ENCODE measurements at regions not wholly inside any gene's neighbourhood (a gene's known extent, or its start where the extent isn't known, plus 50 kb on each side); places are given as distances from the start of the nearest gene placed in this dataset.

DNA sequence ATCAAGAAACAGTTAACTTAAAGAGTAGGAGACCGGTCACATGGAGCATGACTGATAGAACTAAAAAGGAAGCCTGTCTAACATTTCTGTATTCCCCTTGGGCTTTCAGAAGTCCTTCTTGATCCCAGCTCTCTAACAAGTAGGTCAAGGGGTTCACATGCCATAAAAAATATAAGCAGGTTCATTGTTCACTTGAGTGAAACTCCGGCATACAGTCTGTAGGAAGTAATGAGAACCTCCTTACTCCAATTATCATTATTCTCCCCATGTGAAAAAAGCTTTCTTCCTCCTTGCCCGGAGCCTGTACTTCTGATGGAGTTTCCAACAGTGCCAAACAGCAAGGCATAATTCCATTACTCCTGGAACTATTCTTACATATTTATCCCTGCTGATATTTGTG lies 242.8 kb upstream of the CNTN4 start (continued):
- TF ChIP-seq, protein P1, sequence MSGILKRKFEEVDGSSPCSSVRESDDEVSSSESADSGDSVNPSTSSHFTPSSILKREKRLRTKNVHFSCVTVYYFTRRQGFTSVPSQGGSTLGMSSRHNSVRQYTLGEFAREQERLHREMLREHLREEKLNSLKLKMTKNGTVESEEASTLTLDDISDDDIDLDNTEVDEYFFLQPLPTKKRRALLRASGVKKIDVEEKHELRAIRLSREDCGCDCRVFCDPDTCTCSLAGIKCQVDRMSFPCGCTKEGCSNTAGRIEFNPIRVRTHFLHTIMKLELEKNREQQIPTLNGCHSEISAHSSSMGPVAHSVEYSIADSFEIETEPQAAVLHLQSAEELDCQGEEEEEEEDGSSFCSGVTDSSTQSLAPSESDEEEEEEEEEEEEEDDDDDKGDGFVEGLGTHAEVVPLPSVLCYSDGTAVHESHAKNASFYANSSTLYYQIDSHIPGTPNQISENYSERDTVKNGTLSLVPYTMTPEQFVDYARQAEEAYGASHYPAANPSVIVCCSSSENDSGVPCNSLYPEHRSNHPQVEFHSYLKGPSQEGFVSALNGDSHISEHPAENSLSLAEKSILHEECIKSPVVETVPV (CRISPR knock-in tag; IDR thresholded peaks at IDR 0.05), result no peak
- no peak for TF ChIP-seq RARB (CRISPR knock-in tag; IDR thresholded peaks at IDR 0.05)
- TF ChIP-seq ZNF565 (CRISPR knock-in tag; conservative IDR thresholded peaks at IDR 0.05; ENCODE audit: low read depth), result no peak

DNA sequence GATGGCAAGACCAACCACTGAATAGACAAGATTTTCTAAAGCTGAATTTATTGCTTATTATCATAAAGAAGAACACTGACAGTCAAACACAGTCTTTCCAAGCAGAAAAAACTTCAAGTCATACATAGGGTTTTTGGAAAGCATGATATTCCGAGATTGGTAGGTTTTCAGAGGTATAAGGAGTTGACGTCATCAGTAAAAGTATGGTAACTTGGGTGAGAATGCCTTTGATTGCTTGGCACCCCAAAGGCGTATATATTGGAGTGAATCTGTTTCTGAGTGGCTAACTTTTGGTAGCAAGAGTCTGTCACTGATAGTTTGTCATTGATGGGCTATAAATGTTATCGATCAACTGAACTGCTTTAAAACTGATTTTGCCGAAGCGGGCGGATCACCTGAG lies 227.9 kb upstream of the CNTN4 start:
- TF ChIP-seq ZNF70 (CRISPR knock-in tag; IDR thresholded peaks at IDR 0.05) (no peak), RARB (CRISPR knock-in tag; IDR thresholded peaks at IDR 0.05) (no peak), ZFP3 (CRISPR knock-in tag; IDR thresholded peaks at IDR 0.05) (no peak), SNAI2 (CRISPR knock-in tag; IDR thresholded peaks at IDR 0.05) (no peak), ESRRG (CRISPR knock-in tag; IDR thresholded peaks at IDR 0.05) (no peak), GLIS3 (CRISPR knock-in tag; IDR thresholded peaks at IDR 0.05) (no peak), ZNF565 (CRISPR knock-in tag; conservative IDR thresholded peaks at IDR 0.05; ENCODE audit: low read depth) (no peak), TOX (CRISPR knock-in tag; IDR thresholded peaks at IDR 0.05; ENCODE audit: borderline replicate concordance) (no peak), PPARA (CRISPR knock-in tag; IDR thresholded peaks at IDR 0.05; ENCODE audit: borderline replicate concordance) (no peak), BACH2 (CRISPR knock-in tag; IDR thresholded peaks at IDR 0.05; ENCODE audit: borderline replicate concordance) (no peak), OSR1 (CRISPR knock-in tag; IDR thresholded peaks at IDR 0.05) (no peak), ARNTL (CRISPR knock-in tag; IDR thresholded peaks at IDR 0.05; ENCODE audit: borderline replicate concordance, low read depth) (no peak), TCF4 (CRISPR knock-in tag; IDR thresholded peaks at IDR 0.05; ENCODE audit: borderline replicate concordance) (no peak), ZFP30 (CRISPR knock-in tag; IDR thresholded peaks at IDR 0.05) (no peak), CSDC2 (CRISPR knock-in tag; IDR thresholded peaks at IDR 0.05) (no peak)
- TF ChIP-seq, protein P2, sequence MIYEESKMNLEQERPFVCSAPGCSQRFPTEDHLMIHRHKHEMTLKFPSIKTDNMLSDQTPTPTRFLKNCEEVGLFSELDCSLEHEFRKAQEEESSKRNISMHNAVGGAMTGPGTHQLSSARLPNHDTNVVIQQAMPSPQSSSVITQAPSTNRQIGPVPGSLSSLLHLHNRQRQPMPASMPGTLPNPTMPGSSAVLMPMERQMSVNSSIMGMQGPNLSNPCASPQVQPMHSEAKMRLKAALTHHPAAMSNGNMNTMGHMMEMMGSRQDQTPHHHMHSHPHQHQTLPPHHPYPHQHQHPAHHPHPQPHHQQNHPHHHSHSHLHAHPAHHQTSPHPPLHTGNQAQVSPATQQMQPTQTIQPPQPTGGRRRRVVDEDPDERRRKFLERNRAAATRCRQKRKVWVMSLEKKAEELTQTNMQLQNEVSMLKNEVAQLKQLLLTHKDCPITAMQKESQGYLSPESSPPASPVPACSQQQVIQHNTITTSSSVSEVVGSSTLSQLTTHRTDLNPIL (CRISPR knock-in tag; IDR thresholded peaks at IDR 0.05; ENCODE audit: low read depth), result no peak
- TF ChIP-seq, protein P1 (CRISPR knock-in tag; IDR thresholded peaks at IDR 0.05), result no peak
- TF ChIP-seq, protein P3, sequence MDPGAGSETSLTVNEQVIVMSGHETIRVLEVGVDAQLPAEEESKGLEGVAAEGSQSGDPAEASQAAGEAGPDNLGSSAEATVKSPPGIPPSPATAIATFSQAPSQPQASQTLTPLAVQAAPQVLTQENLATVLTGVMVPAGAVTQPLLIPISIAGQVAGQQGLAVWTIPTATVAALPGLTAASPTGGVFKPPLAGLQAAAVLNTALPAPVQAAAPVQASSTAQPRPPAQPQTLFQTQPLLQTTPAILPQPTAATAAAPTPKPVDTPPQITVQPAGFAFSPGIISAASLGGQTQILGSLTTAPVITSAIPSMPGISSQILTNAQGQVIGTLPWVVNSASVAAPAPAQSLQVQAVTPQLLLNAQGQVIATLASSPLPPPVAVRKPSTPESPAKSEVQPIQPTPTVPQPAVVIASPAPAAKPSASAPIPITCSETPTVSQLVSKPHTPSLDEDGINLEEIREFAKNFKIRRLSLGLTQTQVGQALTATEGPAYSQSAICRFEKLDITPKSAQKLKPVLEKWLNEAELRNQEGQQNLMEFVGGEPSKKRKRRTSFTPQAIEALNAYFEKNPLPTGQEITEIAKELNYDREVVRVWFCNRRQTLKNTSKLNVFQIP (CRISPR knock-in tag; IDR thresholded peaks at IDR 0.05; ENCODE audit: borderline replicate concordance, low read depth), result no peak
- TF ChIP-seq, protein P4, sequence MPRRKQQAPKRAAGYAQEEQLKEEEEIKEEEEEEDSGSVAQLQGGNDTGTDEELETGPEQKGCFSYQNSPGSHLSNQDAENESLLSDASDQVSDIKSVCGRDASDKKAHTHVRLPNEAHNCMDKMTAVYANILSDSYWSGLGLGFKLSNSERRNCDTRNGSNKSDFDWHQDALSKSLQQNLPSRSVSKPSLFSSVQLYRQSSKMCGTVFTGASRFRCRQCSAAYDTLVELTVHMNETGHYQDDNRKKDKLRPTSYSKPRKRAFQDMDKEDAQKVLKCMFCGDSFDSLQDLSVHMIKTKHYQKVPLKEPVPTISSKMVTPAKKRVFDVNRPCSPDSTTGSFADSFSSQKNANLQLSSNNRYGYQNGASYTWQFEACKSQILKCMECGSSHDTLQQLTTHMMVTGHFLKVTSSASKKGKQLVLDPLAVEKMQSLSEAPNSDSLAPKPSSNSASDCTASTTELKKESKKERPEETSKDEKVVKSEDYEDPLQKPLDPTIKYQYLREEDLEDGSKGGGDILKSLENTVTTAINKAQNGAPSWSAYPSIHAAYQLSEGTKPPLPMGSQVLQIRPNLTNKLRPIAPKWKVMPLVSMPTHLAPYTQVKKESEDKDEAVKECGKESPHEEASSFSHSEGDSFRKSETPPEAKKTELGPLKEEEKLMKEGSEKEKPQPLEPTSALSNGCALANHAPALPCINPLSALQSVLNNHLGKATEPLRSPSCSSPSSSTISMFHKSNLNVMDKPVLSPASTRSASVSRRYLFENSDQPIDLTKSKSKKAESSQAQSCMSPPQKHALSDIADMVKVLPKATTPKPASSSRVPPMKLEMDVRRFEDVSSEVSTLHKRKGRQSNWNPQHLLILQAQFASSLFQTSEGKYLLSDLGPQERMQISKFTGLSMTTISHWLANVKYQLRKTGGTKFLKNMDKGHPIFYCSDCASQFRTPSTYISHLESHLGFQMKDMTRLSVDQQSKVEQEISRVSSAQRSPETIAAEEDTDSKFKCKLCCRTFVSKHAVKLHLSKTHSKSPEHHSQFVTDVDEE (CRISPR knock-in tag; IDR thresholded peaks at IDR 0.05), result no peak
- no peak for ATAC-seq

DNA sequence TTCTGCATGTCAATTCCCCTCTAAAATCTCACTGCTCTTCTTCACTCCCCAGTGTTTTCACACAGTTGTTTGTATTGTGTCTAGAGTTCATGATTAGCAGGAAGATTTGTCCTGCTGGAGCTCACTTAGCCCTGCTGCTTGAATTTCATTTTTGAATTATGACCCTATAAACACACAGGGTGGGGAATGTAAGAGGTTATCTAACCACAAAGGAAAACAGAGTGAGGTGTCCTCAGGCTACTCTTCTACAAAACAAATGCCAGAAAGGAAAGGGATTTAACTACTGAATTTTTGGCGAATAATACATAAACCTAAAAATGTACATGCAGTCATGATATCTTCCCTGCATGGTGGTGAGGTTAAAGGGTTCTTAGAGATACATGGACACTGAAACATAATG lies 215.1 kb upstream of the CNTN4 start:
- ATAC-seq, result no peak
- TF ChIP-seq BACH2 (CRISPR knock-in tag; IDR thresholded peaks at IDR 0.05; ENCODE audit: borderline replicate concordance), result no peak
- TF ChIP-seq, protein P2 (CRISPR knock-in tag; IDR thresholded peaks at IDR 0.05; ENCODE audit: low read depth), result no peak
- TF ChIP-seq ZNF70 (CRISPR knock-in tag; IDR thresholded peaks at IDR 0.05), result no peak
- TF ChIP-seq, protein P5, sequence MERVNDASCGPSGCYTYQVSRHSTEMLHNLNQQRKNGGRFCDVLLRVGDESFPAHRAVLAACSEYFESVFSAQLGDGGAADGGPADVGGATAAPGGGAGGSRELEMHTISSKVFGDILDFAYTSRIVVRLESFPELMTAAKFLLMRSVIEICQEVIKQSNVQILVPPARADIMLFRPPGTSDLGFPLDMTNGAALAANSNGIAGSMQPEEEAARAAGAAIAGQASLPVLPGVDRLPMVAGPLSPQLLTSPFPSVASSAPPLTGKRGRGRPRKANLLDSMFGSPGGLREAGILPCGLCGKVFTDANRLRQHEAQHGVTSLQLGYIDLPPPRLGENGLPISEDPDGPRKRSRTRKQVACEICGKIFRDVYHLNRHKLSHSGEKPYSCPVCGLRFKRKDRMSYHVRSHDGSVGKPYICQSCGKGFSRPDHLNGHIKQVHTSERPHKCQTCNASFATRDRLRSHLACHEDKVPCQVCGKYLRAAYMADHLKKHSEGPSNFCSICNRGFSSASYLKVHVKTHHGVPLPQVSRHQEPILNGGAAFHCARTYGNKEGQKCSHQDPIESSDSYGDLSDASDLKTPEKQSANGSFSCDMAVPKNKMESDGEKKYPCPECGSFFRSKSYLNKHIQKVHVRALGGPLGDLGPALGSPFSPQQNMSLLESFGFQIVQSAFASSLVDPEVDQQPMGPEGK (CRISPR knock-in tag; IDR thresholded peaks at IDR 0.05; ENCODE audit: borderline replicate concordance), result no peak
- TF ChIP-seq ZC3H10 (CRISPR knock-in tag; IDR thresholded peaks at IDR 0.05), result no peak
- no peak for TF ChIP-seq OSR1 (CRISPR knock-in tag; IDR thresholded peaks at IDR 0.05)
- no peak for TF ChIP-seq ZFP30 (CRISPR knock-in tag; IDR thresholded peaks at IDR 0.05)

All from SK-N-SH treated with all-trans-retinoic acid at 6 μM for 48 hours (cell line).